ENCODE measurements at regions not wholly inside any gene's neighbourhood (a gene's known extent, or its start where the extent isn't known, plus 50 kb on each side); places are given as distances from the start of the nearest gene placed in this dataset.

DNA sequence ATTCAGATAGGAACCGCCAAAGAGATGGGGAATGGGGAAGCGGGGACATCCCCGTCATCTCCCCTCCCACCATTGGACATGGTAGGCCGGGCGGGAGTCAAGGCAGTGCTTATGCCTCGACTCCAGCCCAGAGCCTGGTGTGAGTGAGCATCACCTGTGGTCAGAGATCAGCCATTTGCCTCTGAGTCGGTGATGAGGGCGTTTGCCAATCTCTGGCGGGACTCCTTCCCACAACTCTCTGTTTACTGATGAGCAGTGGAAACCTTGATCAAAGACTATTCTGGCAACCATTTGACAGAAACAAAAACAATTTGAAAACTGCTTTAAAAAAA lies 63.9 kb upstream of the HES1 start:
- TF ChIP-seq, protein P1, sequence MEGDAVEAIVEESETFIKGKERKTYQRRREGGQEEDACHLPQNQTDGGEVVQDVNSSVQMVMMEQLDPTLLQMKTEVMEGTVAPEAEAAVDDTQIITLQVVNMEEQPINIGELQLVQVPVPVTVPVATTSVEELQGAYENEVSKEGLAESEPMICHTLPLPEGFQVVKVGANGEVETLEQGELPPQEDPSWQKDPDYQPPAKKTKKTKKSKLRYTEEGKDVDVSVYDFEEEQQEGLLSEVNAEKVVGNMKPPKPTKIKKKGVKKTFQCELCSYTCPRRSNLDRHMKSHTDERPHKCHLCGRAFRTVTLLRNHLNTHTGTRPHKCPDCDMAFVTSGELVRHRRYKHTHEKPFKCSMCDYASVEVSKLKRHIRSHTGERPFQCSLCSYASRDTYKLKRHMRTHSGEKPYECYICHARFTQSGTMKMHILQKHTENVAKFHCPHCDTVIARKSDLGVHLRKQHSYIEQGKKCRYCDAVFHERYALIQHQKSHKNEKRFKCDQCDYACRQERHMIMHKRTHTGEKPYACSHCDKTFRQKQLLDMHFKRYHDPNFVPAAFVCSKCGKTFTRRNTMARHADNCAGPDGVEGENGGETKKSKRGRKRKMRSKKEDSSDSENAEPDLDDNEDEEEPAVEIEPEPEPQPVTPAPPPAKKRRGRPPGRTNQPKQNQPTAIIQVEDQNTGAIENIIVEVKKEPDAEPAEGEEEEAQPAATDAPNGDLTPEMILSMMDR (IDR thresholded peaks at IDR 0.05; ENCODE audit: poor library complexity) = no peak
- TF ChIP-seq EZH2 (IDR thresholded peaks at IDR 0.05; ENCODE audit: borderline replicate concordance) (no peak), EZH2phosphoT487 (IDR thresholded peaks at IDR 0.05; ENCODE audit: low read depth, severe bottlenecking, unreplicated experiment) (no peak)

Measured in hepatocyte (in vitro differentiated cells).